Tibial nerve (tissue), 4 donors: ENCODE measurements at regions not wholly inside any gene's neighbourhood (a gene's known extent, or its start where the extent isn't known, plus 50 kb on each side); places are given as distances from the start of the nearest gene placed in this dataset.
"Not testable (repeated sequence)": the region's sequence is repeated elsewhere in the genome, so short reads cannot be mapped to it uniquely, and the experiment has no call there.

Source experiments
- DNase-seq, 2 donors: peaks; one replicate each; pipeline ENCODE4 v3.0.0-alpha.2; 2019; ENCODE audit warnings: low spot score in 2 of 2
- H3K27ac ChIP-seq, 4 donors: fragments of 200-600 bp; sonication (generic) in 3 of 4; one replicate each; pipeline ENCODE4 v1.5.1; 2017 to 2019; ENCODE audit warnings: mild to moderate bottlenecking in 1 of 4
- H3K27me3 ChIP-seq, 2 donors: fragments of 200-600 bp; sonication (generic) in 1 of 2; one replicate each; pipeline versions ENCODE4 v1.5.1 to v1.6.0; 2017 to 2019
- H3K36me3 ChIP-seq, 3 donors: fragments of 200-600 bp; sonication (generic); one replicate each; pipeline ENCODE4 v1.5.1; 2018 to 2019
- H3K4me1 ChIP-seq, 4 donors: fragments of 200-600 bp; sonication (generic) in 3 of 4; one replicate each; pipeline ENCODE4 v1.5.1; 2017 to 2019
- H3K4me3 ChIP-seq, 4 donors: fragments of 200-600 bp; sonication (generic) in 3 of 4; one replicate each; pipeline ENCODE4 v1.5.1; 2017 to 2019; ENCODE audit warnings: mild to moderate bottlenecking in 1 of 4, moderate library complexity in 1 of 4
- H3K9me3 ChIP-seq, 4 donors: fragments of 200-600 bp; sonication (generic) in 3 of 4; one replicate each; pipeline ENCODE4 v1.5.1; 2017 to 2019
- WGBS, 2 donors: methylation state at CpG; one replicate each; pipeline ENCODE4 v1.1.5; 2018; 5-methylcytosine and 5-hydroxymethylcytosine counted together

- not testable (repeated sequence) for H3K27ac ChIP-seq, H3K27me3 ChIP-seq, H3K36me3 ChIP-seq, DNase-seq, H3K4me1 ChIP-seq, H3K4me3 ChIP-seq, H3K9me3 ChIP-seq
- WGBS, 2 donors, result no CpG with 5 or more reads among the region's 2 CpGs
These were observed 217.8 kb downstream of the BCL2L11 start for GRCh38 chr2:111338474-111338873.

- H3K27me3 ChIP-seq, DNase-seq, H3K4me1 ChIP-seq, H3K9me3 ChIP-seq, H3K4me3 ChIP-seq, H3K36me3 ChIP-seq, H3K27ac ChIP-seq: not testable (repeated sequence)
- no CpG with 5 or more reads among the region's 1 CpG for WGBS, 2 donors
These were observed 218.8 kb downstream of the BCL2L11 start for GRCh38 chr2:111339476-111339875.

- WGBS, 2 donors, result 14 to 24% methylated on average over 2 of the region's 2 CpGs
- not testable (repeated sequence) for H3K27ac ChIP-seq, H3K4me1 ChIP-seq, H3K4me3 ChIP-seq, H3K36me3 ChIP-seq, H3K9me3 ChIP-seq, DNase-seq, H3K27me3 ChIP-seq
These were observed 223.9 kb downstream of the BCL2L11 start for GRCh38 chr2:111344590-111344989.

- not testable (repeated sequence) for H3K4me1 ChIP-seq, H3K27ac ChIP-seq, H3K4me3 ChIP-seq, H3K9me3 ChIP-seq, DNase-seq, H3K27me3 ChIP-seq, H3K36me3 ChIP-seq
- WGBS, 2 donors, result 31 to 43% methylated on average over 1 to 2 of the region's 3 CpGs
These were observed 224.7 kb downstream of the BCL2L11 start for GRCh38 chr2:111345439-111345838.

- peak; percentile 18 to 31 for DNase-seq
- not testable (repeated sequence) for H3K36me3 ChIP-seq, H3K4me1 ChIP-seq, H3K27ac ChIP-seq, H3K4me3 ChIP-seq, H3K9me3 ChIP-seq, H3K27me3 ChIP-seq
- 3 to 13% methylated on average over 4 to 5 of the region's 14 CpGs for WGBS, 2 donors
These were observed 225.6 kb downstream of the BCL2L11 start for GRCh38 chr2:111346018-111346930.

GRCh38 chr2:111347695-111348094 is 227.0 kb downstream of the BCL2L11 start:
- no CpG with 5 or more reads among the region's 1 CpG for WGBS, 2 donors
- not testable (repeated sequence) for H3K27ac ChIP-seq, H3K9me3 ChIP-seq, H3K4me3 ChIP-seq, H3K4me1 ChIP-seq, DNase-seq, H3K27me3 ChIP-seq, H3K36me3 ChIP-seq

GRCh38 chr2:111348316-111348715 is 227.6 kb downstream of the BCL2L11 start:
- H3K9me3 ChIP-seq, DNase-seq, H3K27me3 ChIP-seq, H3K4me1 ChIP-seq, H3K27ac ChIP-seq, H3K4me3 ChIP-seq, H3K36me3 ChIP-seq: not testable (repeated sequence)
- WGBS, 2 donors, result no CpG with 5 or more reads among the region's 7 CpGs

- 70 to 75% methylated on average over 2 to 7 of the region's 13 CpGs for WGBS, 2 donors
- DNase-seq, H3K27ac ChIP-seq, H3K9me3 ChIP-seq, H3K4me3 ChIP-seq, H3K27me3 ChIP-seq, H3K36me3 ChIP-seq, H3K4me1 ChIP-seq: not testable (repeated sequence)
These were observed 234.5 kb downstream of the BCL2L11 start for GRCh38 chr2:111355022-111355817.

GRCh38 chr2:111355823-111356511 is 235.3 kb downstream of the BCL2L11 start:
- DNase-seq, H3K4me1 ChIP-seq, H3K27me3 ChIP-seq, H3K27ac ChIP-seq, H3K4me3 ChIP-seq, H3K9me3 ChIP-seq, H3K36me3 ChIP-seq: not testable (repeated sequence)
- 87 to 100% methylated on average over 2 to 4 of the region's 11 CpGs for WGBS, 2 donors

- DNase-seq, result peak; percentile 39 to 43
- not testable (repeated sequence) for H3K36me3 ChIP-seq, H3K4me3 ChIP-seq, H3K9me3 ChIP-seq, H3K27ac ChIP-seq, H3K4me1 ChIP-seq, H3K27me3 ChIP-seq
- 0 to 10% methylated on average over 2 to 3 of the region's 6 CpGs for WGBS, 2 donors
These were observed 235.9 kb downstream of the BCL2L11 start for GRCh38 chr2:111356512-111357031.

GRCh38 chr2:111365986-111366640 is 245.4 kb downstream of the BCL2L11 start:
- DNase-seq, result peak in 1 of 2 donors; percentile 9
- peak overlapping the region in 2 of 4 donors; percentile 27 to 44 for H3K4me3 ChIP-seq
- H3K27me3 ChIP-seq, H3K4me1 ChIP-seq, H3K36me3 ChIP-seq, H3K9me3 ChIP-seq, H3K27ac ChIP-seq: not testable (repeated sequence)
- 6 to 18% methylated on average over 9 to 21 of the region's 37 CpGs for WGBS, 2 donors

GRCh38 chr2:111366641-111367029 is 245.9 kb downstream of the BCL2L11 start:
- H3K27me3 ChIP-seq, H3K27ac ChIP-seq, H3K4me1 ChIP-seq, DNase-seq, H3K9me3 ChIP-seq, H3K36me3 ChIP-seq: not testable (repeated sequence)
- WGBS, 2 donors, result 70 to 81% methylated on average over 11 to 14 of the region's 14 CpGs
- peak overlapping the region in 1 of 4 donors; percentile 44 for H3K4me3 ChIP-seq

GRCh38 chr2:111367080-111367479 is 246.4 kb downstream of the BCL2L11 start:
- not testable (repeated sequence) for H3K4me1 ChIP-seq, H3K9me3 ChIP-seq, H3K4me3 ChIP-seq, DNase-seq, H3K27ac ChIP-seq, H3K36me3 ChIP-seq, H3K27me3 ChIP-seq
- 93 to 100% methylated on average over 2 of the region's 3 CpGs for WGBS, 2 donors
